ENCODE measurements at regions not wholly inside any gene's neighbourhood (a gene's known extent, or its start where the extent isn't known, plus 50 kb on each side); places are given as distances from the start of the nearest gene placed in this dataset.

- TF ChIP-seq CTCF (IDR thresholded peaks at IDR 0.05) (peak in 3 of 4 donors; percentile 19 to 46 (median 20)), POLR2A (IDR thresholded peaks at IDR 0.05) (no peak)
Observed at GRCh38 chrX:8323356-8323755, 141.3 kb upstream of the VCX3B start.
